Erythroblast (primary cell): ENCODE measurements at regions not wholly inside any gene's neighbourhood (a gene's known extent, or its start where the extent isn't known, plus 50 kb on each side); places are given as distances from the start of the nearest gene placed in this dataset.

Source experiments
- GATA1 ChIP-seq: IDR thresholded peaks from 2 replicates; pipeline ENCODE4 v1.6.1; 2011; ENCODE audit warnings: low read depth, mild to moderate bottlenecking, control low read depth, low read length, moderate library complexity
- POLR2A ChIP-seq: IDR thresholded peaks from 2 replicates; pipeline ENCODE4 v1.6.1; 2011; ENCODE audit warnings: mild to moderate bottlenecking, low read length

DNA sequence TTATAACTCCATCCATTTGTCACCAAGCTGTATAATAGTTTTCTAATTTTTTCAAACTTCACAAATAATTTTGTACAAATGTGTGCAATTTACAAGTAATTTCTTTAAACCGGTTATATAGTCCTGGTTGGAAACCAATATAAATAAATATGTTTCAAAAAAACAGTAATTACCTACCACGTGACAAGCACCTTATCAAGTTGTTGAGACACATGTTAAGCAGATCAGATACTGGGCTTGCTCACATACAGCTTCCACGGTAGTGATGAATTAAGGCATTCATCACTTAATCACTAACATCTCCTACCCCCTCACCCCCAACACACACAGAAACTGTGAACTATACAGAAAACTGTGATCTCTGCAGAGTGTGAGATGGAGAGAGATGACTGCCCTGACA is 630.0 kb upstream of the MBL2 start:
- TF ChIP-seq POLR2A (no peak), GATA1 (no peak)
